Thyroid gland (tissue), 4 donors: ENCODE measurements at regions not wholly inside any gene's neighbourhood (a gene's known extent, or its start where the extent isn't known, plus 50 kb on each side); places are given as distances from the start of the nearest gene placed in this dataset.

Experiments used
- DNase-seq, 2 donors: peaks; one replicate each; pipeline ENCODE4 v3.0.0-alpha.2; 2019
- H3K27ac ChIP-seq, 3 donors: fragments of 200-600 bp; sonication (generic); 1 replicate in 2 of 3; 2 replicates in 1 of 3; pipeline ENCODE4 v1.5.1; 2016 to 2019; ENCODE audit warnings: mild to moderate bottlenecking in 1 of 3, moderate library complexity in 1 of 3
- H3K27me3 ChIP-seq: fragments of 200-600 bp; sonication (generic); one replicate; pipeline ENCODE4 v1.5.1; 2019
- H3K36me3 ChIP-seq, 2 donors: fragments of 200-600 bp; sonication (generic); one replicate each; pipeline ENCODE4 v1.5.1; 2016 to 2019
- H3K4me1 ChIP-seq, 2 donors: fragments of 200-600 bp; sonication (generic); one replicate each; pipeline ENCODE4 v1.5.1; 2017 to 2019
- H3K4me3 ChIP-seq, 3 donors: fragments of 200-600 bp; sonication (generic); replicated peaks in 1 of 3; 1 replicate in 2 of 3; 2 replicates in 1 of 3; pipeline ENCODE4 v1.5.1; 2016; ENCODE audit warnings: mild to moderate bottlenecking in 1 of 3
- H3K9me3 ChIP-seq: fragments of 200-600 bp; sonication (generic); one replicate; pipeline ENCODE4 v1.5.1; 2017
- CTCF ChIP-seq, 6 experiments: fragments of 200-600 bp in 3 of 6; fragments of 450-650 bp in 3 of 6; sonication (generic) in 3 of 6; IDR thresholded peaks; one replicate each; pipeline ENCODE4 v1.5.1; 2016 to 2019; ENCODE audit warnings: antibody characterized with exemption in 6 of 6, mild to moderate bottlenecking in 2 of 6, inconsistent platforms in 1 of 6, moderate library complexity in 1 of 6
- POLR2A ChIP-seq, 2 donors: fragments of 450-650 bp; IDR thresholded peaks; one replicate each; pipeline ENCODE4 v1.6.1; 2017; ENCODE audit warnings: antibody characterized with exemption in 2 of 2, mild to moderate bottlenecking in 2 of 2, moderate library complexity in 1 of 2
- WGBS, 2 donors: methylation state at CpG; one replicate each; pipeline ENCODE4 v1.1.5; 2017; 5-methylcytosine and 5-hydroxymethylcytosine counted together
- intact Hi-C: fragments of 100-400 bp; cut with DNase I; formaldehyde crosslinking; loops from one replicate; pipeline ENCODE4 v1.15.1; 2023

GRCh38 chr12:24038211-24038997 lies 88.9 kb upstream of the SOX5 start:
- intact Hi-C loops = no loop called here
- 82 to 85% methylated on average over 6 of the region's 6 CpGs for WGBS, 2 donors

GRCh38 chr12:24036438-24037216 lies 87.2 kb upstream of the SOX5 start:
- intact Hi-C loops = no loop called here
- Histone ChIP-seq H3K27me3 (no peaks in the 10 kb centered on the region), H3K27ac (no peak overlapping the region), H3K9me3 (no peaks in the 10 kb centered on the region), H3K4me1 (no peaks in the 10 kb centered on the region), H3K36me3 (no peaks in the 10 kb centered on the region), H3K4me3 (no peak overlapping the region)
- WGBS, 2 donors = 89 to 92% methylated on average over 3 of the region's 3 CpGs
- TF ChIP-seq CTCF (IDR thresholded peaks at IDR 0.05) = no peak
- TF ChIP-seq POLR2A (IDR thresholded peaks at IDR 0.05) = no peak
- no peak for DNase-seq

More at GRCh38 chr12:24038211-24038997, 88.9 kb upstream of the SOX5 start:
- TF ChIP-seq POLR2A (IDR thresholded peaks at IDR 0.05) (no peak), CTCF (IDR thresholded peaks at IDR 0.05) (no peak)
- H3K4me3 ChIP-seq = no peak overlapping the region
- H3K4me1 ChIP-seq = no peaks in the 10 kb centered on the region
- H3K36me3 ChIP-seq = no peaks in the 10 kb centered on the region
- H3K27me3 ChIP-seq = no peaks in the 10 kb centered on the region
- H3K9me3 ChIP-seq = no peaks in the 10 kb centered on the region
- no peak overlapping the region for H3K27ac ChIP-seq
- DNase-seq = no peak

GRCh38 chr12:24034894-24035293 lies 85.4 kb upstream of the SOX5 start:
- TF ChIP-seq POLR2A (IDR thresholded peaks at IDR 0.05) (no peak), CTCF (IDR thresholded peaks at IDR 0.05) (no peak)
- no peaks in the 10 kb centered on the region for H3K9me3 ChIP-seq
- H3K4me1 ChIP-seq = no peaks in the 10 kb centered on the region
- intact Hi-C loops = no loop called here
- H3K36me3 ChIP-seq = no peaks in the 10 kb centered on the region
- no peak for DNase-seq
- WGBS, 2 donors = 91 to 96% methylated on average over 3 of the region's 3 CpGs
- H3K27ac ChIP-seq = no peak overlapping the region
- H3K27me3 ChIP-seq = no peaks in the 10 kb centered on the region
- H3K4me3 ChIP-seq = no peak overlapping the region

- Histone ChIP-seq H3K27me3 (no peaks in the 10 kb centered on the region), H3K27ac (no peak overlapping the region), H3K4me1 (no peaks in the 10 kb centered on the region), H3K9me3 (no peaks in the 10 kb centered on the region), H3K36me3 (no peaks in the 10 kb centered on the region), H3K4me3 (no peak overlapping the region)
- 75 to 76% methylated on average over 3 of the region's 3 CpGs for WGBS, 2 donors
- no peak for DNase-seq
- TF ChIP-seq POLR2A (IDR thresholded peaks at IDR 0.05) (no peak), CTCF (IDR thresholded peaks at IDR 0.05) (no peak)
- intact Hi-C loops = no loop called here
These were observed 84.7 kb upstream of the SOX5 start for GRCh38 chr12:24034160-24034559.

- TF ChIP-seq POLR2A (IDR thresholded peaks at IDR 0.05) (no peak), CTCF (IDR thresholded peaks at IDR 0.05) (no peak)
- Histone ChIP-seq H3K27ac (no peak overlapping the region), H3K4me1 (no peaks in the 10 kb centered on the region), H3K36me3 (no peaks in the 10 kb centered on the region), H3K4me3 (no peak overlapping the region), H3K27me3 (no peaks in the 10 kb centered on the region), H3K9me3 (no peaks in the 10 kb centered on the region)
- intact Hi-C loops = no loop called here
- WGBS, 2 donors = 59 to 68% methylated on average over 3 of the region's 3 CpGs
- DNase-seq = no peak
These were observed 77.9 kb upstream of the SOX5 start for GRCh38 chr12:24027352-24027751.
